H1 (cell line): ENCODE measurements at regions not wholly inside any gene's neighbourhood (a gene's known extent, or its start where the extent isn't known, plus 50 kb on each side); places are given as distances from the start of the nearest gene placed in this dataset.

Source experiments
- CTCF ChIA-PET: fragments of 300-600 bp; sonication (Branson Sonifier 250); formaldehyde crosslinking; loops from one replicate; lab custom pipeline; 2021; ENCODE audit not compliant: partially characterized antibody; lab: Charles Lee
- POLR2A ChIA-PET: fragments of 300-600 bp; sonication (Branson Sonifier 250); formaldehyde crosslinking; loops from one replicate; lab custom pipeline; 2021; ENCODE audit warnings: inconsistent platforms; ENCODE audit not compliant: partially characterized antibody; lab: Charles Lee
- DNase-seq, 2 experiments: peaks; one replicate each; pipeline versions ENCODE4 v3.0.0 to v3.0.0-alpha.2; 2010 to 2022; ENCODE audit warnings: low spot score in 2 of 2, low read depth in 1 of 2, mixed read lengths in 1 of 2
- FAIRE-seq: peaks from 2 replicates; lab custom pipeline; 2011; peaks lifted over from hg19 to GRCh38; lab: Jason Lieb, UNC
- H2AFZ ChIP-seq: 2 replicates; pipeline ENCODE4 v1.8.1; 2012; ENCODE audit warnings: low read length, inconsistent platforms
- H2AK5ac ChIP-seq: 2 replicates; pipeline ENCODE4 v1.6.1; 2013; ENCODE audit warnings: low read depth, low read length
- H2BK120ac ChIP-seq: replicated peaks from 2 replicates; pipeline ENCODE3; 2013; ENCODE audit warnings: low read depth, low read length, inconsistent platforms
- H2BK12ac ChIP-seq: 2 replicates; pipeline ENCODE4 v1.6.1; 2013; ENCODE audit warnings: low read depth, low read length
- H2BK15ac ChIP-seq: 2 replicates; pipeline ENCODE4 v1.6.1; 2013; ENCODE audit warnings: low read length
- H2BK20ac ChIP-seq: 2 replicates; pipeline ENCODE4 v1.6.1; 2013; ENCODE audit warnings: low read length
- H2BK5ac ChIP-seq: 2 replicates; pipeline ENCODE4 v1.6.1; 2013; ENCODE audit warnings: low read depth, low read length
- H3K14ac ChIP-seq: 2 replicates; pipeline ENCODE4 v1.6.1; 2013; ENCODE audit warnings: inconsistent platforms; ENCODE audit not compliant: insufficient read length
- H3K18ac ChIP-seq: 2 replicates; pipeline ENCODE4 v1.6.1; 2013; ENCODE audit warnings: low read length; ENCODE audit errors: extremely low read depth
- H3K23ac ChIP-seq: 2 replicates; pipeline ENCODE4 v1.6.1; 2013; ENCODE audit warnings: inconsistent platforms; ENCODE audit not compliant: insufficient read length
- H3K23me2 ChIP-seq: 2 replicates; pipeline ENCODE4 v1.6.1; 2013; ENCODE audit warnings: low read depth, low read length
- H3K27ac ChIP-seq: 2 replicates; pipeline ENCODE4 v1.6.1; 2011; ENCODE audit warnings: low read depth, low read length, inconsistent platforms
- H3K27me3 ChIP-seq, 4 experiments: replicated peaks in 1 of 4; 1 replicate in 1 of 4; 2 replicates in 3 of 4; pipeline versions ENCODE4 v1.6.1 to v1.8.1; 2011 to 2013; ENCODE audit warnings: low read length in 3 of 4, mild to moderate bottlenecking in 3 of 4, inconsistent platforms in 2 of 4, mixed read lengths in 2 of 4, moderate library complexity in 1 of 4; ENCODE audit not compliant: control insufficient read depth in 3 of 4, insufficient read depth in 3 of 4; ENCODE audit errors: extremely low read depth in 1 of 4
- H3K36me3 ChIP-seq, 4 experiments: 2 replicates each; pipeline versions ENCODE4 v1.6.1 to v1.8.1; 2011 to 2013; ENCODE audit warnings: mild to moderate bottlenecking in 4 of 4, low read length in 3 of 4, moderate library complexity in 2 of 4, control low read depth in 1 of 4, inconsistent platforms in 1 of 4; ENCODE audit not compliant: insufficient read depth in 4 of 4, control insufficient read depth in 2 of 4
- H3K4ac ChIP-seq: replicated peaks from 2 replicates; pipeline ENCODE3; 2013; ENCODE audit warnings: low read length, low read depth, mixed read lengths, inconsistent platforms; ENCODE audit not compliant: insufficient read length
- H3K4me1 ChIP-seq, 4 experiments: replicated peaks in 1 of 4; 1 replicate in 1 of 4; 2 replicates in 3 of 4; pipeline versions ENCODE4 v1.6.1 to v1.8.1; 2011 to 2013; ENCODE audit warnings: low read length in 3 of 4, inconsistent platforms in 2 of 4, mixed read lengths in 1 of 4; ENCODE audit not compliant: insufficient read depth in 4 of 4, control insufficient read depth in 3 of 4
- H3K4me2 ChIP-seq, 2 experiments: 2 replicates each; pipeline versions ENCODE4 v1.6.1 to v1.8.1; 2011 to 2013; ENCODE audit warnings: low read depth in 2 of 2, low read length in 2 of 2, control low read depth in 1 of 2, inconsistent platforms in 1 of 2, mild to moderate bottlenecking in 1 of 2; ENCODE audit not compliant: insufficient read depth in 1 of 2
- H3K4me3 ChIP-seq, 4 experiments: fragments of 200-600, 300-600 bp in 1 of 4; sonication (generic), shearing (Covaris generic), sonication (Bioruptor Twin) in 1 of 4; 2 replicates each; pipeline versions ENCODE4 v1.5.1 to v1.8.1; 2011 to 2016; ENCODE audit warnings: low read length in 4 of 4, low read depth in 3 of 4, control low read depth in 2 of 4, inconsistent platforms in 2 of 4, mild to moderate bottlenecking in 2 of 4, mixed read lengths in 1 of 4, moderate library complexity in 1 of 4; ENCODE audit not compliant: insufficient read depth in 2 of 4; ENCODE audit errors: extremely low read depth in 1 of 4
- H3K56ac ChIP-seq: replicated peaks from 2 replicates; pipeline ENCODE3; 2013; ENCODE audit warnings: low read depth, mild to moderate bottlenecking, mixed read lengths, low read length, inconsistent platforms; ENCODE audit not compliant: insufficient read length
- H3K79me1 ChIP-seq: 2 replicates; pipeline ENCODE4 v1.6.1; 2013; ENCODE audit warnings: low read depth, low read length, control low read depth
- H3K79me2 ChIP-seq, 2 experiments: 2 replicates each; pipeline versions ENCODE4 v1.6.1 to v1.8.1; 2012 to 2013; ENCODE audit warnings: low read length in 2 of 2, mild to moderate bottlenecking in 2 of 2, inconsistent platforms in 1 of 2; ENCODE audit not compliant: insufficient read depth in 2 of 2, control insufficient read depth in 1 of 2
- H3K9ac ChIP-seq, 4 experiments: replicated peaks in 1 of 4; 1 replicate in 1 of 4; 2 replicates in 3 of 4; pipeline versions ENCODE4 v1.6.1 to v1.8.1; 2011 to 2013; ENCODE audit warnings: low read depth in 3 of 4, low read length in 3 of 4, control low read depth in 2 of 4, mild to moderate bottlenecking in 2 of 4, moderate library complexity in 2 of 4, inconsistent platforms in 1 of 4; ENCODE audit errors: extremely low read depth in 1 of 4
- H3K9me3 ChIP-seq, 2 experiments: 2 replicates each; pipeline versions ENCODE4 v1.6.1 to v1.8.1; 2012 to 2013; ENCODE audit warnings: mild to moderate bottlenecking in 2 of 2, moderate library complexity in 2 of 2, control low read depth in 1 of 2, inconsistent platforms in 1 of 2, low read depth in 1 of 2, low read length in 1 of 2, mixed read lengths in 1 of 2; ENCODE audit not compliant: insufficient read depth in 2 of 2
- H4K20me1 ChIP-seq, 2 experiments: replicated peaks in 1 of 2; 2 replicates each; pipeline versions ENCODE3 to v1.8.1; 2011 to 2013; ENCODE audit warnings: inconsistent platforms in 2 of 2, low read length in 2 of 2, mild to moderate bottlenecking in 1 of 2; ENCODE audit not compliant: insufficient read depth in 2 of 2, control insufficient read depth in 1 of 2
- H4K5ac ChIP-seq: 2 replicates; pipeline ENCODE4 v1.6.1; 2013; ENCODE audit warnings: low read length, low read depth, mixed read lengths, inconsistent platforms; ENCODE audit not compliant: insufficient read length
- H4K8ac ChIP-seq: 2 replicates; pipeline ENCODE4 v1.8.0; 2013; ENCODE audit warnings: mild to moderate bottlenecking, moderate library complexity, low read length, inconsistent platforms; ENCODE audit not compliant: insufficient read depth; ENCODE audit errors: extremely low read depth
- H4K91ac ChIP-seq: replicated peaks from 2 replicates; pipeline ENCODE3; 2013; ENCODE audit warnings: low read length, mixed read lengths, inconsistent platforms; ENCODE audit not compliant: insufficient read length
- ZNF274 ChIP-seq: IDR thresholded peaks from 2 replicates; pipeline ENCODE4 v1.7.0; 2012; ENCODE audit warnings: low read length, borderline replicate concordance; ENCODE audit errors: extremely low read depth
- WGBS, 2 experiments: shearing (Covaris generic) in 1 of 2; methylation state at CpG; one replicate each; pipeline versions ENCODE4 v1.1.6 to v1.1.7; 2013 to 2015; ENCODE audit warnings: low lambda C conversion rate in 2 of 2, mixed read lengths in 2 of 2, inconsistent platforms in 1 of 2, low coverage in 1 of 2, missing lambda C conversion rate in 1 of 2; ENCODE audit not compliant: insufficient replicate concordance in 2 of 2, insufficient coverage in 1 of 2, insufficient read length in 1 of 2; ENCODE audit errors: extremely low coverage in 1 of 2, missing lambda C conversion rate in 1 of 2; 5-methylcytosine and 5-hydroxymethylcytosine counted together
- TF ChIP-seq, protein P1 (sequence below): IDR thresholded peaks from 2 replicates; pipeline ENCODE4 v1.6.1; 2012; ENCODE audit warnings: inconsistent platforms
- TF ChIP-seq, protein P2 (sequence below): IDR thresholded peaks from 2 replicates; pipeline ENCODE4 v1.6.1; 2011; ENCODE audit warnings: low read length, improper control_type of control experiment

DNA sequence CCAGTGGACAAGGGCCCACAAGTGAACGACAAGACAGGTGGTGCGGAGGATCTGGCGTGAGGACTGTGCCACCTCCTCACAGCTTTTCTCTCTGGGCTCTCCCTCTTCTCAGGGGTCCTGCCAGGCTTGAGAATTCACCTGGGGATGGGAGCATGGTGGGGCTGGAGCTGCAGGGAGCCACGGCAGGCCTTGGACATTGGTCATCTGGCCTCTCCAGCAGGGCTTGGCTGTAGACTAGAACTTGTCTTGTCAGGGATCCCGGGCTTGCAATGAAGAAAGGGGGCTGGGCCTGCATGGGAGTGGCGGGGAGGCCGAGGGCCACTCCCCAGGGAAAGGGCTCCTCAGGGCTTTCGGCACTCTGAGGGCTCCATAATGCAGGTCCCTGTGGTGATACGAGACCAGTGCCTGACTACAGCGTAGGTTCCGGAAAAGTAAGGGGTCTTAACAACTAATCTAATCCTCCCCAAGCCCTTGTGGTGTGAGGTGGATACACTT lies 126.7 kb downstream of the MACROH2A1 start:
- H3K4me3 ChIP-seq, result no peak overlapping the region
- H3K23me2 ChIP-seq, result no peaks in the 10 kb centered on the region
- no peak overlapping the region for H2BK120ac ChIP-seq
- H3K36me3 ChIP-seq, result no peaks in the 10 kb centered on the region
- DNase-seq (no peak), FAIRE-seq (no peak)
- POLR2A ChIA-PET, result no interaction called here
- no peak overlapping the region for H3K4me2 ChIP-seq
- CTCF ChIA-PET, result interaction anchor here (0.8 to 1.8 kb wide), 6 partner anchors 7 to 153 kb away, joined by 3 to 4 read pairs (median 3); no protein-coding TSS in a partner anchor
- no peak overlapping the region for H2AK5ac ChIP-seq
- TF ChIP-seq, protein P1, sequence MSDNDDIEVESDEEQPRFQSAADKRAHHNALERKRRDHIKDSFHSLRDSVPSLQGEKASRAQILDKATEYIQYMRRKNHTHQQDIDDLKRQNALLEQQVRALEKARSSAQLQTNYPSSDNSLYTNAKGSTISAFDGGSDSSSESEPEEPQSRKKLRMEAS, result no peak
- TF ChIP-seq, protein P2, sequence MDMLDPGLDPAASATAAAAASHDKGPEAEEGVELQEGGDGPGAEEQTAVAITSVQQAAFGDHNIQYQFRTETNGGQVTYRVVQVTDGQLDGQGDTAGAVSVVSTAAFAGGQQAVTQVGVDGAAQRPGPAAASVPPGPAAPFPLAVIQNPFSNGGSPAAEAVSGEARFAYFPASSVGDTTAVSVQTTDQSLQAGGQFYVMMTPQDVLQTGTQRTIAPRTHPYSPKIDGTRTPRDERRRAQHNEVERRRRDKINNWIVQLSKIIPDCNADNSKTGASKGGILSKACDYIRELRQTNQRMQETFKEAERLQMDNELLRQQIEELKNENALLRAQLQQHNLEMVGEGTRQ, result no peak
- TF ChIP-seq ZNF274, result no peak
- no peak overlapping the region for H3K27ac ChIP-seq
- no peak overlapping the region for H3K9ac ChIP-seq
- no peak overlapping the region for H2BK12ac ChIP-seq
- H2BK20ac ChIP-seq, result no peak overlapping the region
- no peak overlapping the region for H3K56ac ChIP-seq
- H3K18ac ChIP-seq, result no peak overlapping the region
- H3K14ac ChIP-seq, result no peak overlapping the region
- no peak overlapping the region for H4K8ac ChIP-seq
- no peak overlapping the region for H3K4ac ChIP-seq
- H3K4me1 ChIP-seq, result 0 out of 7 replicates have a peak, but pooled peaks cover 0 to 2% (median 0%) of the 10 kb centered on the region in 4 experiments
- H3K79me2 ChIP-seq, result no peaks in the 10 kb centered on the region
- H2AFZ ChIP-seq, result no peak overlapping the region
- WGBS, 2 experiments, result 96% methylated on average over 10 of the region's 11 CpGs; no CpG with 5 or more reads in 1 of the 2 experiments
- H3K23ac ChIP-seq, result no peak overlapping the region
- no peaks in the 10 kb centered on the region for H3K27me3 ChIP-seq
- no peak overlapping the region for H4K5ac ChIP-seq
- H3K9me3 ChIP-seq, result no peaks in the 10 kb centered on the region
- H4K20me1 ChIP-seq, result no peaks in the 10 kb centered on the region
- H3K79me1 ChIP-seq, result no peaks in the 10 kb centered on the region
- no peak overlapping the region for H2BK15ac ChIP-seq
- H2BK5ac ChIP-seq, result no peak overlapping the region
- no peak overlapping the region for H4K91ac ChIP-seq
